CD14-positive monocyte (primary cell): ENCODE measurements at regions not wholly inside any gene's neighbourhood (a gene's known extent, or its start where the extent isn't known, plus 50 kb on each side); places are given as distances from the start of the nearest gene placed in this dataset.

Experiments
- DNase-seq, 3 donors: peaks; one replicate each; pipeline ENCODE4 v3.0.0-alpha.2; 2011 to 2022
- H2AFZ ChIP-seq: 2 replicates; pipeline ENCODE4 v1.6.0; 2012; ENCODE audit warnings: mild to moderate bottlenecking, low read depth, low read length, inconsistent platforms; ENCODE audit not compliant: insufficient read depth, poor library complexity, severe bottlenecking
- H3K27ac ChIP-seq, 2 donors: 1 replicate in 1 of 2; 2 replicates in 1 of 2; pipeline ENCODE4 v1.5.1; 2012 to 2013; ENCODE audit warnings: low read length in 2 of 2, control low read depth in 1 of 2, inconsistent platforms in 1 of 2, low read depth in 1 of 2, mild to moderate bottlenecking in 1 of 2
- H3K27me3 ChIP-seq, 2 donors: one replicate each; pipeline versions ENCODE4 v1.6.0 to v1.6.1; 2011 to 2013; ENCODE audit warnings: low read length in 2 of 2; ENCODE audit not compliant: control insufficient read depth in 2 of 2, insufficient read depth in 2 of 2
- H3K36me3 ChIP-seq, 2 donors: replicated peaks in 1 of 2; 1 replicate in 1 of 2; 2 replicates in 1 of 2; pipeline versions ENCODE4 v1.5.1 to v1.6.1; 2012 to 2013; ENCODE audit warnings: low read length in 2 of 2, control low read depth in 1 of 2, inconsistent platforms in 1 of 2, mild to moderate bottlenecking in 1 of 2; ENCODE audit not compliant: insufficient read depth in 2 of 2, control insufficient read depth in 1 of 2
- H3K4me1 ChIP-seq, 2 donors: 1 replicate in 1 of 2; 2 replicates in 1 of 2; pipeline versions ENCODE4 v1.5.1 to v1.6.1; 2012 to 2013; ENCODE audit warnings: low read length in 2 of 2, control low read depth in 1 of 2, inconsistent platforms in 1 of 2, mild to moderate bottlenecking in 1 of 2, moderate library complexity in 1 of 2; ENCODE audit not compliant: insufficient read depth in 2 of 2, control insufficient read depth in 1 of 2
- H3K4me2 ChIP-seq: replicated peaks from 2 replicates; pipeline ENCODE3; 2012; ENCODE audit warnings: low read length, moderate library complexity, mild to moderate bottlenecking; ENCODE audit not compliant: poor library complexity, severe bottlenecking; ENCODE audit errors: extremely low read depth
- H3K4me3 ChIP-seq, 3 experiments: fragments of 200-600 bp in 1 of 3; sonication (generic) in 1 of 3; replicated peaks in 1 of 3; 1 replicate in 2 of 3; 2 replicates in 1 of 3; pipeline ENCODE4 v1.5.1; 2011 to 2013; ENCODE audit warnings: low read length in 3 of 3, mild to moderate bottlenecking in 3 of 3, control low read depth in 2 of 3, low read depth in 2 of 3, inconsistent platforms in 1 of 3, moderate library complexity in 1 of 3
- H3K79me2 ChIP-seq: 2 replicates; pipeline ENCODE4 v1.6.0; 2012; ENCODE audit warnings: mild to moderate bottlenecking, control low read depth, inconsistent platforms, low read length, moderate library complexity; ENCODE audit not compliant: insufficient read depth
- H3K9ac ChIP-seq: 2 replicates; pipeline ENCODE4 v1.6.0; 2017; ENCODE audit warnings: low read length, mild to moderate bottlenecking; ENCODE audit not compliant: insufficient read depth, poor library complexity, severe bottlenecking
- H3K9me3 ChIP-seq, 2 donors: replicated peaks in 1 of 2; 1 replicate in 1 of 2; 2 replicates in 1 of 2; pipeline versions ENCODE4 v1.5.1 to v1.6.1; 2012 to 2013; ENCODE audit warnings: low read length in 2 of 2, control low read depth in 1 of 2; ENCODE audit not compliant: control insufficient read depth in 1 of 2, insufficient read depth in 1 of 2
- H4K20me1 ChIP-seq: 2 replicates; pipeline ENCODE4 v1.6.0; 2012; ENCODE audit warnings: mild to moderate bottlenecking, low read length, control low read depth, moderate library complexity; ENCODE audit not compliant: insufficient read depth
- H3K27ac Mint-ChIP-seq, 7 donors: one replicate each; pipeline ENCODE4 v1.8.0; 2020; ENCODE audit warnings: mild to moderate bottlenecking in 7 of 7, mixed read lengths in 7 of 7, moderate library complexity in 6 of 7, inconsistent platforms in 2 of 7
- H3K27me3 Mint-ChIP-seq, 3 donors: one replicate each; pipeline ENCODE4 v1.8.0; 2021 to 2022; ENCODE audit warnings: low read depth in 3 of 3, mild to moderate bottlenecking in 3 of 3, mixed read lengths in 3 of 3, moderate library complexity in 3 of 3, inconsistent platforms in 1 of 3
- H3K36me3 Mint-ChIP-seq, 2 donors: one replicate each; pipeline ENCODE4 v1.8.0; 2020; ENCODE audit warnings: mixed read lengths in 2 of 2, inconsistent platforms in 1 of 2, mild to moderate bottlenecking in 1 of 2
- H3K4me1 Mint-ChIP-seq: one replicate; pipeline ENCODE4 v1.8.0; 2020; ENCODE audit warnings: mild to moderate bottlenecking, mixed read lengths
- H3K4me3 Mint-ChIP-seq, 2 donors: one replicate each; pipeline ENCODE4 v1.8.0; 2020; ENCODE audit warnings: mild to moderate bottlenecking in 2 of 2, mixed read lengths in 2 of 2, moderate library complexity in 1 of 2
- H3K9me3 Mint-ChIP-seq, 7 donors: one replicate each; pipeline ENCODE4 v1.8.0; 2020 to 2022; ENCODE audit warnings: mixed read lengths in 7 of 7, mild to moderate bottlenecking in 6 of 7, moderate library complexity in 6 of 7, inconsistent platforms in 2 of 7
- WGBS: methylation state at CpG from one replicate; pipeline ENCODE4 v1.1.5; 2013; ENCODE audit warnings: missing lambda C conversion rate; ENCODE audit not compliant: insufficient coverage; 5-methylcytosine and 5-hydroxymethylcytosine counted together
- intact Hi-C, 2 donors: fragments of 100-400 bp; cut with micrococcal nuclease; formaldehyde crosslinking; loops; one replicate each; pipeline versions ENCODE4 v1.15.0 to v1.15.1; 2023
- TF ChIP-seq, protein P1 (sequence below): fragments of 200-600 bp; IDR thresholded peaks from one replicate; pipeline ENCODE4 v1.8.0; 2022; ENCODE audit warnings: antibody characterized with exemption, mild to moderate bottlenecking

DNA sequence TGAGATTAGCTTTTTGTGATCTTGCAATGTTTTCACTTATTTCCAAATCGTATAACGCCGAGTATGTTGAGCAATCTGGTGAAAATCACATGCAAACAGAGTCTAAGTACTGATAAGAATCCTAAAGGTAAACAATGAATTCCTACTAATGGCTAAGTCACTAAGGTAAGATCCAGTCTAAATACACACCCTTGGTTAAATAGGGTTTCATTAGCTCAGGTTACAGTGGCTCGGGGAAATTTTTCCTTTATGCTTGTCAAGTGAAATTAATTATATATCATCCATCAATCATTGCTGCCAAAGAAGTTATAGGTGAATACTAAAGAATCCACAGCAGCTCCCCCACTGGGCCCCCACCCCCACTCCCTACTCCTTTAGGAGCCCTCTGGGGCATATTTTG, 139.3 kb downstream of the SOX2 start:
- no peak for DNase-seq
- Histone ChIP-seq H3K36me3 (no peaks in the 10 kb centered on the region), H3K79me2 (no peaks in the 10 kb centered on the region), H3K9me3 (no peaks in the 10 kb centered on the region), H3K4me1 (no peaks in the 10 kb centered on the region), H2AFZ (no peak overlapping the region), H3K27ac (no peak overlapping the region), H3K4me3 (no peak overlapping the region), H3K27me3 (no peaks in the 10 kb centered on the region), H3K4me2 (no peak overlapping the region), H4K20me1 (no peaks in the 10 kb centered on the region), H3K9ac (no peak overlapping the region)
- H3K27me3 Mint-ChIP-seq = peaks cover 0 to 3% (median 1%) of the 10 kb centered on the region in 3 donors
- H3K9me3 Mint-ChIP-seq = peaks cover 0 to 8% (median 3%) of the 10 kb centered on the region in 7 donors
- no peaks in the 10 kb centered on the region for H3K36me3 Mint-ChIP-seq
- H3K4me3 Mint-ChIP-seq = no peak overlapping the region
- H3K27ac Mint-ChIP-seq = no peak overlapping the region
- no peaks in the 10 kb centered on the region for H3K4me1 Mint-ChIP-seq
- intact Hi-C loops = no loop called here
- no CpG with 5 or more reads among the region's 4 CpGs for WGBS
- TF ChIP-seq, protein P1, sequence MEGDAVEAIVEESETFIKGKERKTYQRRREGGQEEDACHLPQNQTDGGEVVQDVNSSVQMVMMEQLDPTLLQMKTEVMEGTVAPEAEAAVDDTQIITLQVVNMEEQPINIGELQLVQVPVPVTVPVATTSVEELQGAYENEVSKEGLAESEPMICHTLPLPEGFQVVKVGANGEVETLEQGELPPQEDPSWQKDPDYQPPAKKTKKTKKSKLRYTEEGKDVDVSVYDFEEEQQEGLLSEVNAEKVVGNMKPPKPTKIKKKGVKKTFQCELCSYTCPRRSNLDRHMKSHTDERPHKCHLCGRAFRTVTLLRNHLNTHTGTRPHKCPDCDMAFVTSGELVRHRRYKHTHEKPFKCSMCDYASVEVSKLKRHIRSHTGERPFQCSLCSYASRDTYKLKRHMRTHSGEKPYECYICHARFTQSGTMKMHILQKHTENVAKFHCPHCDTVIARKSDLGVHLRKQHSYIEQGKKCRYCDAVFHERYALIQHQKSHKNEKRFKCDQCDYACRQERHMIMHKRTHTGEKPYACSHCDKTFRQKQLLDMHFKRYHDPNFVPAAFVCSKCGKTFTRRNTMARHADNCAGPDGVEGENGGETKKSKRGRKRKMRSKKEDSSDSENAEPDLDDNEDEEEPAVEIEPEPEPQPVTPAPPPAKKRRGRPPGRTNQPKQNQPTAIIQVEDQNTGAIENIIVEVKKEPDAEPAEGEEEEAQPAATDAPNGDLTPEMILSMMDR = no peak

DNA sequence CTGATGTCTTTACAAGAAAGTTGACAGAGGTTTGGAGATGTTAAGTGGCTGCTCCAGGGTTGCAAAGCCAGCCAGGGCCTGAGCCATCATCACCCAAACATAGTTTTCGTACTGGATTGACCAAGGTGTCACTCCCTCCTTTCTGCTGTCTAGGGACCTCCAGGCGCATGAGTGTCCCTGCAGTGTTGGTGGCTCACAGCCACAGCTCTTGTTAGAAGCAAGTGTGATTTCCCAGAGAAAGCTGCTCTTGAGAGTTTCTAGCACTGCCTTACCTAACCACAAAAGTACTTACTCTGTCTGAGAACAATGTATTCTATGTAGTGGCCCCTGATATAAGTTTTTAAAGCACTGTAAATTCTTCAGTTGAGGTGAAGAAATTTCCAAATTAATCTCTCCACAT, 144.1 kb downstream of the SOX2 start:
- TF ChIP-seq, protein P1 = no peak
- Histone ChIP-seq H3K36me3 (no peaks in the 10 kb centered on the region), H3K4me1 (no peaks in the 10 kb centered on the region), H3K79me2 (no peaks in the 10 kb centered on the region), H3K4me3 (no peak overlapping the region), H2AFZ (no peak overlapping the region), H4K20me1 (no peaks in the 10 kb centered on the region), H3K9me3 (no peaks in the 10 kb centered on the region), H3K27me3 (no peaks in the 10 kb centered on the region), H3K9ac (no peak overlapping the region), H3K4me2 (no peak overlapping the region), H3K27ac (no peak overlapping the region)
- Mint-ChIP-seq H3K27me3 (peaks cover 0 to 3% (median 0%) of the 10 kb centered on the region in 3 donors), H3K27ac (no peak overlapping the region), H3K9me3 (peaks cover 0 to 8% (median 2%) of the 10 kb centered on the region in 7 donors), H3K4me3 (no peak overlapping the region), H3K4me1 (no peaks in the 10 kb centered on the region), H3K36me3 (no peaks in the 10 kb centered on the region)
- intact Hi-C loops = no loop called here
- 74% methylated on average over 2 of the region's 2 CpGs for WGBS
- no peak for DNase-seq
